ENCODE measurements at regions not wholly inside any gene's neighbourhood (a gene's known extent, or its start where the extent isn't known, plus 50 kb on each side); places are given as distances from the start of the nearest gene placed in this dataset.

DNA sequence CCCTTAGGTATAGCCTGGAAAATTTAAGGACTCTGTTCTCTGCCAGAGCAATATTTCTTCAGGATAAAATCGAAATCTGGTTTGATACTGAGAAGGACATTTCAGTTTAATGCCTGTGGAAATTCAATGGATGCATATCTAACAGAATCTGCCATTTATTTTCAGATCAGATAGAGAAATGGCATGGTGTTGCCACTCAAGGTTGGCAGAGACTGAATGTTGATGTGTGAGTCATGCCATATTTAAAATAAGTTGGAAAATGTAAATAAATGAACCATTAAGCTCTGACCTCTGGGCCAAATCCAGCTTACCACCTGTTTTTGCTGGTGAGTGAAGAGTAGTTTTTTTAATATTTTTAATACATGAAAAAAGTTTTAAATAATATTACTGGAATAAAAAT, 594.6 kb downstream of the DOK5 start:
- TF ChIP-seq, protein P1, sequence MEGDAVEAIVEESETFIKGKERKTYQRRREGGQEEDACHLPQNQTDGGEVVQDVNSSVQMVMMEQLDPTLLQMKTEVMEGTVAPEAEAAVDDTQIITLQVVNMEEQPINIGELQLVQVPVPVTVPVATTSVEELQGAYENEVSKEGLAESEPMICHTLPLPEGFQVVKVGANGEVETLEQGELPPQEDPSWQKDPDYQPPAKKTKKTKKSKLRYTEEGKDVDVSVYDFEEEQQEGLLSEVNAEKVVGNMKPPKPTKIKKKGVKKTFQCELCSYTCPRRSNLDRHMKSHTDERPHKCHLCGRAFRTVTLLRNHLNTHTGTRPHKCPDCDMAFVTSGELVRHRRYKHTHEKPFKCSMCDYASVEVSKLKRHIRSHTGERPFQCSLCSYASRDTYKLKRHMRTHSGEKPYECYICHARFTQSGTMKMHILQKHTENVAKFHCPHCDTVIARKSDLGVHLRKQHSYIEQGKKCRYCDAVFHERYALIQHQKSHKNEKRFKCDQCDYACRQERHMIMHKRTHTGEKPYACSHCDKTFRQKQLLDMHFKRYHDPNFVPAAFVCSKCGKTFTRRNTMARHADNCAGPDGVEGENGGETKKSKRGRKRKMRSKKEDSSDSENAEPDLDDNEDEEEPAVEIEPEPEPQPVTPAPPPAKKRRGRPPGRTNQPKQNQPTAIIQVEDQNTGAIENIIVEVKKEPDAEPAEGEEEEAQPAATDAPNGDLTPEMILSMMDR (conservative IDR thresholded peaks at IDR 0.05; ENCODE audit: low read depth, low read length): no peak
- DNase-seq (ENCODE audit: low read depth): no peak

DNA sequence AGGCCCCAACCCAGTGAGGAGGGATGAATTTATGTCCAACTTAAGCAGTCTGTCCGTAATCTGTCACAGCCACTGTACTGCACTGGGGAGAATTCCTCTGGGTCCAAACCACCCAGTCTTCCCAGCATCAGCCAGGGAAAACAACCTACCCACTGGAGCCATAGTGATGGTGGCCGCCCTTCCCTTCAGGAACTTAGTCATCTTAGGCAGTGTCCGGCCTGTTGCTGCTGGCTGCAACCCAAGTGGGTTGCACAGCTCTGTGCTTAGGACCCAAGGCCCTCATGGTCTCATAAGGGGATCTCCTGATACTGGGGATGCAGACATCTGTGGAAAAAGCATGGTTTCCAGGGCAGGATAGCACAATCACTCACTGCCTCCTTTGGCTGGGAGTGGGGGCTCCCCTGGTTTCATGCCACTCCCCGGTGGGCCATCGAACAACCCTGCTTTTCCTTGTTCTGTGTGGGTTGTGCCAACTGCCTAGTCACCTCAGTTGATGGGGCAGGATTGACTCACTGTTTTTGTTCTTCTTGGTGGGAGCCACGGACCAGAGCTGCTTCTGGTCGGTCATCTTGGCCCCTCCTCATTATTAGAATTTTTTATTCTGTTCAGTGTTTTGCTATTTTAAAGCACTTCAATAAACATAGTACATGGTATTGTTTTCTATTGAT, 591.9 kb downstream of the DOK5 start:
- no peak for DNase-seq (ENCODE audit: low read depth)
- TF ChIP-seq, protein P1 (conservative IDR thresholded peaks at IDR 0.05; ENCODE audit: low read depth, low read length): no peak
- no peak overlapping the region for H3K4me3 ChIP-seq (ENCODE audit: low read depth, low read length)

More for the DNA sequence above, 594.6 kb downstream of the DOK5 start:
- H3K4me3 ChIP-seq (ENCODE audit: low read depth, low read length): no peak overlapping the region

DNA sequence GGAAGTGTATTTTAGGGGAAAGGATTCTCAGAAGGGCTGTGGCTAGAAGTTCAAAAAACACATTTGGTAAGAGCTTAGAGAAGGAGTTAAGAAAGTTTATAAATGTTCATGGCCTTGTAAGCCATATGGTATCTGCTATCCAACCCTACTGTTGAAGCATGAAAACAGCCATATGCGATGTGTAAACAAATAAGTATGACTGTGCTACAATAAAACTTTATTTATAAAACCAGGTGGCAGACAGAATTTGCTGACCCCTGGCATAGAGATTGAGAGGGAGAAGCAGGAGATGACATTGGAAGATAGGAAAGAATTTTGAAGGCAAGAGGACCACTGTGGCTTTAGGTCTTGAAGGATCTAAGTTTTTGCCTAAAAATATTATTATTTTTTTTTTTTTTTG, 583.5 kb downstream of the DOK5 start:
- H3K4me3 ChIP-seq (ENCODE audit: low read depth, low read length): no peak overlapping the region
- TF ChIP-seq, protein P1 (conservative IDR thresholded peaks at IDR 0.05; ENCODE audit: low read depth, low read length): no peak
- no peak for DNase-seq (ENCODE audit: low read depth)

DNA sequence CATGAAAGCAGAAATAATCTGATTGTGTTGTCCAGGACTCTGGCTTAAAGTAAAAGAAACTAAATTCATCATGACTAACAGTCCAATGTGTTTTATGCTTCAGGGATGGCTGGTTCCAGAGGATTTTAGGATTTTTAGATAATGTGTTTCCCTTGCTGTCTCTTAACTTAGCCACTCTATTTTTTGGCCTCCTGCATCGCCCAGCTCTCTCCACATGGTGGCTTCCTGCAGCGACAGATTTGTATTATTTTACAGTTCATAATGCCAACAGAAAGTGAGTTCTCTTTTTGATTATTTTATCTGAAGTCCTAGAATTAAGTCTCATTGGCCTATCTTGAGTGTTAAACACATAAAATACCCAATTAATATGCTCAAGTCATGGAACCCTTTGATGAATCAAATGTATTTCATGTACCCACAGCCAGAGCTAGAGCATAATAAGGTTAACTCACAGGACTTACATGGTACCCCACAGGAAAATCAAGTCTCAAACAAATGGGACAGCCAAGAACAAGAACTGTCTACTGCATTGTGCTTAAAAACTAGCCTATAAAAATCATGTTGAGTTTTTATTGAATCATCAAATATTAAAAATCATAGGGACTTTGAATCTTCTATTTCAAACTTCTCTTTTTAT, 582.5 kb downstream of the DOK5 start:
- TF ChIP-seq, protein P1 (conservative IDR thresholded peaks at IDR 0.05; ENCODE audit: low read depth, low read length): peak; percentile 64
- no peak overlapping the region for H3K4me3 ChIP-seq (ENCODE audit: low read depth, low read length)
- DNase-seq (ENCODE audit: low read depth): no peak

DNA sequence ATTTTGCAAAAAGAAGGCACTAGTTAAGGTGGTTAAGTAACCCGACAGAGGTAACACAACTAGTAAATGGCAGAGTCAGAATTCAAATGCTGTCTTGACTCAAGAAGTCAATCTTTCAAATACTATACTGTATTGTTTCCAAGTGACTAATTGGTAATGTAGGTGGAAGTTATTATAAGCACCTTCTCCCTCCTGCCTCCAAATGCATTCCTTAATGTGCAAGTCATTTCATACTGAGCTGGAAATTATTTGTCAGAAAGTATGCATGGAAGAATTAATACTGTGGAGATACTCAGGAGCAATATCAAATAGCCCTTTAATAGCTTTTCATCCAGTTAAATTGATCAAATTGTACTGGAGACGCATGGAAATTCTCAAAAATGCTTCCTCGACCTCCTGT, 579.1 kb downstream of the DOK5 start:
- peak; percentile 4 for DNase-seq (ENCODE audit: low read depth)
- TF ChIP-seq, protein P1 (conservative IDR thresholded peaks at IDR 0.05; ENCODE audit: low read depth, low read length): no peak
- no peak overlapping the region for H3K4me3 ChIP-seq (ENCODE audit: low read depth, low read length)

DNA sequence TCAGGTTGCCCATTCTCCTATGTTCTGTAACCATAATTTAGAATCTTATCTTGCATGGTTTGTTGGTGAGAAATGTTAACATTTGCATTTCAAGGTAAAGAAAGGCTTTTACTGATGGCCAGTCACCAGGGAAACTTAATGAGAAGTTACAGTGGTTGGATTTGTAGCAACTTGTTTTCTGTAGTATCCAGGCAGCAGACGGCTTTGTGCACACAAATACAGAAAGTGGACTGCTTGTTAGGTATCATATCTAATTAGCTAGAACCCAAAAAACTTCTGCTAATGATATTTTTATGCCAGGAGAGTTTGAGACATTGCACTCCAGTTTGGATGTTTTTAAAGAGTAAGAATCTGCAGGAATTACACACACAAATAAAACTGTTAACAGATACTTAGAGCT, 578.0 kb downstream of the DOK5 start:
- TF ChIP-seq, protein P1 (conservative IDR thresholded peaks at IDR 0.05; ENCODE audit: low read depth, low read length): no peak
- no peak for DNase-seq (ENCODE audit: low read depth)
- no peak overlapping the region for H3K4me3 ChIP-seq (ENCODE audit: low read depth, low read length)

DNA sequence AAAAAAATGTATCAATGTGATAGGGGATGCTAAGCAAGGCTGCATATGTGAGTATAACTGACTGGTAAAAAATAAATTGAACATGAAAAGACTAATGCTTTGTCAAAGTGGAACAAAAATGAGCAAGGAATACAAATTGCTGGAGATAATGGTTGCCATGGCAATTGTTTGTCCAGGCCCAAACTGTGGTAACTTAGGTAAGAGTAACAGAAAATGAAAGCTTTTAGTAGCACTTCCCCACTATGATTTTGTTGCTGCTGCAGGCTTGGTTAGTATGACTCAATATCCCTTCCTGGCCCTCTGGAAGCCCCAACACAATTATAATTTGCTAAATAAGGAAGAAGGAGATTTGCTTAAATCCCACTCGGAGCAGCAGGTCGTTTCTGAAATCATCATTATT, 577.1 kb downstream of the DOK5 start:
- TF ChIP-seq, protein P1 (conservative IDR thresholded peaks at IDR 0.05; ENCODE audit: low read depth, low read length): no peak
- H3K4me3 ChIP-seq (ENCODE audit: low read depth, low read length): no peak overlapping the region
- DNase-seq (ENCODE audit: low read depth): no peak

Data from epithelial cell of proximal tubule (primary cell).